CD4-positive, alpha-beta T cell (primary cell): ENCODE measurements at regions not wholly inside any gene's neighbourhood (a gene's known extent, or its start where the extent isn't known, plus 50 kb on each side); places are given as distances from the start of the nearest gene placed in this dataset.

ENCODE experiments used
- ATAC-seq: fragments of 200-7000 bp; cut with Tn5 transposase; one replicate; pipeline ENCODE4 v1.10.0; 2022; ENCODE audit warnings: mild to moderate bottlenecking; ENCODE audit not compliant: poor library complexity
- CTCF ChIA-PET: fragments of 350-600 bp; sonication (Branson Sonifier 250); formaldehyde crosslinking; loops from one replicate; lab custom pipeline; 2021; ENCODE audit warnings: antibody characterized with exemption, inconsistent platforms; lab: Charles Lee
- POLR2A ChIA-PET: fragments of 350-600 bp; sonication (Branson Sonifier 250); formaldehyde crosslinking; loops from one replicate; lab custom pipeline; 2021; ENCODE audit warnings: antibody characterized with exemption, inconsistent platforms; lab: Charles Lee
- DNase-seq, 14 experiments: peaks; one replicate each; pipeline ENCODE4 v3.0.0-alpha.2; 2013 to 2020; ENCODE audit warnings: mixed read lengths in 2 of 14
- H3K27ac ChIP-seq, 2 donors: one replicate each; pipeline versions ENCODE4 v1.5.1 to v1.7.0; 2013; ENCODE audit warnings: low read length in 2 of 2, low read depth in 1 of 2, mild to moderate bottlenecking in 1 of 2
- H3K27me3 ChIP-seq, 2 experiments: 1 replicate in 1 of 2; 2 replicates in 1 of 2; pipeline versions ENCODE4 v1.6.1 to v1.7.0; 2013; ENCODE audit warnings: low read length in 2 of 2, control low read depth in 1 of 2, mild to moderate bottlenecking in 1 of 2, moderate library complexity in 1 of 2; ENCODE audit not compliant: insufficient read depth in 2 of 2, control insufficient read depth in 1 of 2
- H3K36me3 ChIP-seq: one replicate; pipeline ENCODE4 v1.6.1; 2013; ENCODE audit warnings: low read length, control low read depth; ENCODE audit not compliant: insufficient read depth
- H3K4me1 ChIP-seq: one replicate; pipeline ENCODE4 v1.6.1; 2013; ENCODE audit warnings: low read length, control low read depth; ENCODE audit not compliant: insufficient read depth
- H3K4me3 ChIP-seq: one replicate; pipeline ENCODE4 v1.5.1; 2013; ENCODE audit warnings: mild to moderate bottlenecking, low read length, moderate library complexity
- H3K9me3 ChIP-seq, 2 experiments: 1 replicate in 1 of 2; 2 replicates in 1 of 2; pipeline versions ENCODE4 v1.6.1 to v1.7.0; 2013; ENCODE audit warnings: low read length in 2 of 2, mild to moderate bottlenecking in 2 of 2, control low read depth in 1 of 2, moderate library complexity in 1 of 2; ENCODE audit not compliant: control insufficient read depth in 1 of 2, insufficient read depth in 1 of 2
- H3K27ac Mint-ChIP-seq: one replicate; pipeline ENCODE4 v1.8.0; 2020; ENCODE audit warnings: mixed read lengths
- H3K27me3 Mint-ChIP-seq: one replicate; pipeline ENCODE4 v1.8.0; 2021; ENCODE audit warnings: mixed read lengths
- H3K36me3 Mint-ChIP-seq: one replicate; pipeline ENCODE4 v1.8.0; 2021; ENCODE audit warnings: low read depth, mixed read lengths
- H3K4me1 Mint-ChIP-seq: one replicate; pipeline ENCODE4 v1.8.0; 2021; ENCODE audit warnings: low read depth, mixed read lengths
- H3K4me3 Mint-ChIP-seq: one replicate; pipeline ENCODE4 v1.8.0; 2020; ENCODE audit warnings: mild to moderate bottlenecking, mixed read lengths
- H3K9me3 Mint-ChIP-seq: one replicate; pipeline ENCODE4 v1.8.0; 2020; ENCODE audit warnings: mixed read lengths
- CTCF ChIP-seq: fragments of 200-600 bp; IDR thresholded peaks from one replicate; pipeline ENCODE4 v1.8.0; 2022; ENCODE audit warnings: antibody characterized with exemption, mild to moderate bottlenecking
- intact Hi-C, 2 experiments: fragments of 100-400 bp; cut with DNase I in 1 of 2; cut with micrococcal nuclease in 1 of 2; formaldehyde crosslinking; loops; one replicate each; pipeline versions ENCODE4 v1.15.1 to v1.9.0; 2023 to 2025; cut with DNase I, micrococcal nuclease

GRCh38 chr2:855177-855576 is 95.5 kb upstream of the SNTG2 start:
- peaks cover 15% of the 10 kb centered on the region for H3K4me1 ChIP-seq
- CTCF ChIA-PET, result no interaction called here
- no peaks in the 10 kb centered on the region for H3K27me3 Mint-ChIP-seq
- DNase-seq, result peak in 4 of 14 experiments; percentile 10 to 54 (median 30)
- TF ChIP-seq CTCF, result no peak
- intact Hi-C loops, result no loop called here
- no peaks in the 10 kb centered on the region for H3K27me3 ChIP-seq
- no peaks in the 10 kb centered on the region for H3K36me3 Mint-ChIP-seq
- POLR2A ChIA-PET, result no interaction called here
- H3K36me3 ChIP-seq, result no peaks in the 10 kb centered on the region
- H3K9me3 ChIP-seq, result peaks cover 0 to 25% of the 10 kb centered on the region in 2 experiments
- H3K27ac Mint-ChIP-seq, result no peak overlapping the region
- H3K27ac ChIP-seq, result no peak overlapping the region
- H3K4me3 Mint-ChIP-seq, result no peak overlapping the region
- no peak overlapping the region for H3K4me3 ChIP-seq
- H3K9me3 Mint-ChIP-seq, result peaks cover 2% of the 10 kb centered on the region
- peaks cover 11% of the 10 kb centered on the region for H3K4me1 Mint-ChIP-seq
- ATAC-seq, result no peak

- Histone ChIP-seq H3K27me3 (no peaks in the 10 kb centered on the region), H3K4me3 (no peak overlapping the region), H3K36me3 (no peaks in the 10 kb centered on the region), H3K4me1 (peaks cover 15% of the 10 kb centered on the region), H3K27ac (no peak overlapping the region), H3K9me3 (peaks cover 0 to 25% of the 10 kb centered on the region in 2 experiments)
- DNase-seq, result peak in 4 of 14 experiments; percentile 5 to 61 (median 57)
- ChIA-PET POLR2A (no interaction called here), CTCF (no interaction called here)
- Mint-ChIP-seq H3K36me3 (no peaks in the 10 kb centered on the region), H3K4me3 (no peak overlapping the region), H3K27ac (no peak overlapping the region), H3K4me1 (peaks cover 11% of the 10 kb centered on the region), H3K27me3 (no peaks in the 10 kb centered on the region), H3K9me3 (peaks cover 2% of the 10 kb centered on the region)
- ATAC-seq, result no peak
- no peak for TF ChIP-seq CTCF
- intact Hi-C loops, result no loop called here
Observed at GRCh38 chr2:854460-854859, 96.2 kb upstream of the SNTG2 start.

GRCh38 chr2:853203-853870 is 97.3 kb upstream of the SNTG2 start:
- TF ChIP-seq CTCF, result no peak
- no peak for DNase-seq
- H3K27ac ChIP-seq, result no peak overlapping the region
- H3K9me3 ChIP-seq, result peaks cover 0 to 25% of the 10 kb centered on the region in 2 experiments
- H3K9me3 Mint-ChIP-seq, result peaks cover 2% of the 10 kb centered on the region
- intact Hi-C loops, result no loop called here
- peaks cover 11% of the 10 kb centered on the region for H3K4me1 Mint-ChIP-seq
- peaks cover 15% of the 10 kb centered on the region for H3K4me1 ChIP-seq
- H3K36me3 ChIP-seq, result no peaks in the 10 kb centered on the region
- H3K4me3 ChIP-seq, result no peak overlapping the region
- CTCF ChIA-PET, result no interaction called here
- H3K4me3 Mint-ChIP-seq, result no peak overlapping the region
- no peaks in the 10 kb centered on the region for H3K36me3 Mint-ChIP-seq
- H3K27me3 Mint-ChIP-seq, result no peaks in the 10 kb centered on the region
- no peak for ATAC-seq
- H3K27me3 ChIP-seq, result no peaks in the 10 kb centered on the region
- POLR2A ChIA-PET, result no interaction called here
- no peak overlapping the region for H3K27ac Mint-ChIP-seq
